HepG2 (cell line): ENCODE measurements at regions not wholly inside any gene's neighbourhood (a gene's known extent, or its start where the extent isn't known, plus 50 kb on each side); places are given as distances from the start of the nearest gene placed in this dataset.
A peak's percentile ranks its signal among the peaks of the same experiment; 100 is the strongest.

ENCODE experiments used
- ATAC-seq: fragments of 200-7000 bp; cut with Tn5 transposase; 3 replicates; pipeline ENCODE4 v1.9.1; 2020; ENCODE audit warnings: mild to moderate bottlenecking, moderate library complexity
- BruUV-seq: library from RNA; stranded (reverse); fragments of 400-500 nt; replicated peaks from 2 replicates; lab custom pipeline; 2021; lab: Mats Ljungman, UMichigan
- CTCF ChIA-PET: fragments of 300-600 bp; formaldehyde crosslinking; extraction: SDS; loops from one replicate; lab custom pipeline; 2021; ENCODE audit warnings: low total read pairs, inconsistent platforms, low intra/inter-chr PET ratio; lab: Yijun Ruan, JAX
- POLR2A ChIA-PET: fragments of 350-600 bp; sonication (Branson Sonifier 250); formaldehyde crosslinking; loops from one replicate; lab custom pipeline; 2020; ENCODE audit warnings: antibody characterized with exemption, inconsistent platforms; lab: Yijun Ruan, JAX
- DNase-seq: peaks from one replicate; pipeline ENCODE4 v3.0.0-alpha.2; 2015; ENCODE audit warnings: low spot score
- FAIRE-seq: peaks from 3 replicates; lab custom pipeline; 2011; peaks lifted over from hg19 to GRCh38; lab: Jason Lieb, UNC
- H2AFZ ChIP-seq: one replicate; pipeline ENCODE4 v1.6.1; 2011; ENCODE audit warnings: low read length, inconsistent platforms
- H3K27ac ChIP-seq: fragments of 300-600 bp; 3 replicates; pipeline ENCODE4 v1.8.0; 2011; ENCODE audit warnings: mixed run types, mild to moderate bottlenecking, mixed read lengths, low read length, inconsistent platforms; ENCODE audit not compliant: insufficient read depth; ENCODE audit errors: extremely low read length
- H3K27me3 ChIP-seq, 2 experiments: fragments of 200-600 bp in 1 of 2; 2 replicates in 1 of 2; 3 replicates in 1 of 2; pipeline versions ENCODE4 v1.6.0 to v1.8.0; 2011; ENCODE audit warnings: low read length in 2 of 2, mild to moderate bottlenecking in 2 of 2, moderate library complexity in 2 of 2, inconsistent platforms in 1 of 2; ENCODE audit not compliant: insufficient read depth in 2 of 2, control insufficient read depth in 1 of 2
- H3K36me3 ChIP-seq, 2 experiments: fragments of 200-600 bp in 1 of 2; replicated peaks in 1 of 2; 2 replicates in 1 of 2; 3 replicates in 1 of 2; pipeline versions ENCODE4 v1.5.1 to v1.8.0; 2011; ENCODE audit warnings: low read length in 2 of 2, inconsistent platforms in 1 of 2; ENCODE audit not compliant: insufficient read depth in 2 of 2, control insufficient read depth in 1 of 2
- H3K4me1 ChIP-seq: 2 replicates; pipeline ENCODE4 v1.5.1; 2012; ENCODE audit warnings: low read length, inconsistent platforms; ENCODE audit not compliant: insufficient read depth
- H3K4me2 ChIP-seq: 2 replicates; pipeline ENCODE4 v1.6.0; 2011; ENCODE audit warnings: low read depth, low read length, inconsistent platforms
- H3K4me3 ChIP-seq, 3 experiments: fragments of 200-600 bp in 1 of 3; sonication (generic), shearing (Covaris generic) in 1 of 3; replicated peaks in 1 of 3; 2 replicates each; pipeline ENCODE4 v1.5.1; 2011 to 2016; ENCODE audit warnings: low read length in 3 of 3, inconsistent platforms in 2 of 3, low read depth in 2 of 3, mild to moderate bottlenecking in 2 of 3, control low read depth in 1 of 3, mixed read lengths in 1 of 3; ENCODE audit not compliant: insufficient read depth in 1 of 3
- H3K79me2 ChIP-seq: one replicate; pipeline ENCODE4 v1.6.1; 2011; ENCODE audit warnings: low read length, inconsistent platforms; ENCODE audit not compliant: insufficient read depth
- H3K9ac ChIP-seq: 2 replicates; pipeline ENCODE4 v1.6.0; 2011; ENCODE audit warnings: mild to moderate bottlenecking, low read depth, low read length, inconsistent platforms; ENCODE audit not compliant: insufficient read depth
- H3K9me3 ChIP-seq: 2 replicates; pipeline ENCODE4 v1.5.1; 2012; ENCODE audit warnings: mild to moderate bottlenecking, low read length
- H4K20me1 ChIP-seq: 2 replicates; pipeline ENCODE4 v1.6.0; 2011; ENCODE audit warnings: inconsistent platforms, mild to moderate bottlenecking, low read length, moderate library complexity; ENCODE audit not compliant: insufficient read depth
- ATF1 ChIP-seq: IDR thresholded peaks from 2 replicates; pipeline ENCODE4 v1.6.1; 2016; ENCODE audit warnings: mild to moderate bottlenecking, control low read depth
- CEBPB ChIP-seq: IDR thresholded peaks from 2 replicates; pipeline ENCODE4 v1.6.1; 2011; ENCODE audit warnings: low read depth, low read length, improper control_type of control experiment, borderline replicate concordance
- ETV6 ChIP-seq: sonication (generic); formaldehyde crosslinking; conservative IDR thresholded peaks from 2 replicates; pipeline ENCODE4 v1.4.0; 2020; ENCODE audit warnings: missing genetic modification reagents
- FOXP1 ChIP-seq, 2 experiments: fragments of 450-650 bp in 1 of 2; IDR thresholded peaks; 2 replicates each; pipeline ENCODE4 v1.6.1; 2017 to 2018; ENCODE audit warnings: antibody characterized with exemption in 1 of 2
- HDAC1 ChIP-seq: sonication (generic); formaldehyde crosslinking; IDR thresholded peaks from 2 replicates; pipeline ENCODE4 v1.5.1; 2020; ENCODE audit warnings: mild to moderate bottlenecking, missing genetic modification reagents
- HDAC6 ChIP-seq: fragments of 200-600 bp; sonication (generic); IDR thresholded peaks from 2 replicates; pipeline ENCODE4 v1.7.0; 2017; ENCODE audit warnings: mild to moderate bottlenecking, antibody characterized with exemption, low read length, low read depth
- NFE2L2 ChIP-seq: fragments of 150-350 bp; IDR thresholded peaks from 2 replicates; pipeline ENCODE4 v1.6.1; 2014; ENCODE audit warnings: low read length
- PTBP1 ChIP-seq: fragments of 200-400 bp; formaldehyde crosslinking; IDR thresholded peaks from 2 replicates; pipeline ENCODE4 v1.6.1; 2018; ENCODE audit warnings: low read length, low read depth; ENCODE audit not compliant: poor library complexity, severe bottlenecking
- SAP130 ChIP-seq: IDR thresholded peaks from 2 replicates; pipeline ENCODE4 v1.6.1; 2016; ENCODE audit warnings: low read depth
- ZBTB14 ChIP-seq: sonication (generic); formaldehyde crosslinking; IDR thresholded peaks from 2 replicates; pipeline ENCODE4 v1.4.0; 2020; ENCODE audit warnings: missing genetic modification reagents
- ZNF230 ChIP-seq: sonication (generic); formaldehyde crosslinking; IDR thresholded peaks from 2 replicates; pipeline ENCODE4 v1.4.0; 2020; ENCODE audit warnings: mild to moderate bottlenecking, missing genetic modification reagents
- ZNF232 ChIP-seq: sonication (generic); formaldehyde crosslinking; IDR thresholded peaks from 2 replicates; pipeline ENCODE4 v1.4.0; 2020; ENCODE audit warnings: missing genetic modification reagents, borderline replicate concordance
- ZNF3 ChIP-seq: IDR thresholded peaks from 2 replicates; pipeline ENCODE4 v1.7.0; 2017; ENCODE audit warnings: inconsistent platforms
- ZNF670 ChIP-seq: sonication (generic); formaldehyde crosslinking; IDR thresholded peaks from 2 replicates; pipeline ENCODE4 v1.8.0; 2022; ENCODE audit warnings: mild to moderate bottlenecking, missing genetic modification reagents, borderline replicate concordance
- WGBS: methylation state at CpG from one replicate; pipeline ENCODE4 v1.1.6; 2017; ENCODE audit warnings: low lambda C conversion rate; 5-methylcytosine and 5-hydroxymethylcytosine counted together
- in situ Hi-C: cut with HindIII; loops from 2 replicates; pipeline ENCODE4 v1.10.0; 2017; ENCODE audit warnings: low pct_unique_long_range_greater_than_20kb; ENCODE audit not compliant: extremely low pct_ligation_motif_present
- intact Hi-C: fragments of 100-400 bp; cut with micrococcal nuclease; formaldehyde crosslinking; loops from one replicate; pipeline ENCODE4 v1.10.0; 2022; ENCODE audit not compliant: unreplicated experiment

GRCh38 chr15:23851921-23852320, 164.8 kb upstream of the NDN start (continued):
- no peak for TF ChIP-seq HDAC1 (CRISPR knock-in tag)
- no peak for TF ChIP-seq HDAC6
- no peak for TF ChIP-seq ZBTB14 (CRISPR knock-in tag)
- TF ChIP-seq ZNF232 (CRISPR knock-in tag) = no peak
- TF ChIP-seq ZNF230 = no peak
- TF ChIP-seq SAP130 = no peak
- TF ChIP-seq ZNF670 (CRISPR knock-in tag) = no peak
- no peak for TF ChIP-seq ATF1
- TF ChIP-seq FOXP1 (IDR thresholded peaks at IDR 0.05) = no peak
- no peak for TF ChIP-seq FOXP1 (CRISPR knock-in tag; IDR thresholded peaks at IDR 0.05)
- TF ChIP-seq NFE2L2 = no peak

GRCh38 chr15:23853286-23853685, 166.2 kb upstream of the NDN start:
- H3K79me2 ChIP-seq = no peaks in the 10 kb centered on the region
- H3K27ac ChIP-seq = no peak overlapping the region
- no peak overlapping the region for H3K4me2 ChIP-seq
- H3K9ac ChIP-seq = no peak overlapping the region
- H3K4me3 ChIP-seq = no peak overlapping the region
- no TSS peak for BruUV-seq
- H3K36me3 ChIP-seq = no peaks in the 10 kb centered on the region
- H4K20me1 ChIP-seq = no peaks in the 10 kb centered on the region
- WGBS = 12% methylated on average over 1 of the region's 1 CpG
- in situ Hi-C loops = no loop called here
- ATAC-seq (no peak), FAIRE-seq (no peak), DNase-seq (no peak)
- POLR2A ChIA-PET = no interaction called here
- H3K4me1 ChIP-seq = peaks cover 5% of the 10 kb centered on the region; the same call in 1 of the 2 replicates
- H2AFZ ChIP-seq = no peak overlapping the region
- H3K27me3 ChIP-seq = no peaks in the 10 kb centered on the region; a peak in 1 of 5 replicates
- TF ChIP-seq ETV6 (CRISPR knock-in tag) (no peak), CEBPB (0 out of 2 replicates have a peak, but pooled peaks have one; percentile 21), PTBP1 (no peak), ZNF3 (CRISPR knock-in tag) (no peak)
- TF ChIP-seq, all 625 proteins: peak for 1
- CTCF ChIA-PET = no interaction called here
- no peaks in the 10 kb centered on the region for H3K9me3 ChIP-seq
- intact Hi-C loops = loop anchor here (10.0 kb wide), 1 partner anchor 88 kb away; no protein-coding TSS in a partner anchor
